Fibroblast of the aortic adventitia (primary cell): ENCODE measurements at regions not wholly inside any gene's neighbourhood (a gene's known extent, or its start where the extent isn't known, plus 50 kb on each side); places are given as distances from the start of the nearest gene placed in this dataset.
A peak's percentile ranks its signal among the peaks of the same experiment; 100 is the strongest.

Source experiments
- DNase-seq: peaks from one replicate; pipeline ENCODE4 v3.0.0-alpha.2; 2010; ENCODE audit warnings: low read depth
- H3K4me3 ChIP-seq: 2 replicates; pipeline ENCODE4 v1.5.1; 2011; ENCODE audit warnings: low read depth, mild to moderate bottlenecking, control low read depth, low read length, moderate library complexity
- CTCF ChIP-seq: IDR thresholded peaks from 2 replicates; pipeline ENCODE4 v1.5.1; 2011; ENCODE audit warnings: mild to moderate bottlenecking, low read length, control low read depth, inconsistent platforms; ENCODE audit not compliant: insufficient read depth

- no peak for DNase-seq
- no peak overlapping the region for H3K4me3 ChIP-seq
- TF ChIP-seq CTCF, result no peak
Measured at GRCh38 chr6:40932366-40932765, 106.7 kb downstream of the UNC5CL start.

GRCh38 chr6:40931931-40932330 lies 107.1 kb downstream of the UNC5CL start:
- DNase-seq, result peak; percentile 32
- TF ChIP-seq CTCF, result no peak
- no peak overlapping the region for H3K4me3 ChIP-seq

- H3K4me3 ChIP-seq, result no peak overlapping the region
- no peak for TF ChIP-seq CTCF
- peak; percentile 48 for DNase-seq
Measured at GRCh38 chr6:40930555-40930954, 108.5 kb downstream of the UNC5CL start.

- no peak for TF ChIP-seq CTCF
Measured at GRCh38 chr6:40930045-40930444, 109.0 kb downstream of the UNC5CL start.

DNA sequence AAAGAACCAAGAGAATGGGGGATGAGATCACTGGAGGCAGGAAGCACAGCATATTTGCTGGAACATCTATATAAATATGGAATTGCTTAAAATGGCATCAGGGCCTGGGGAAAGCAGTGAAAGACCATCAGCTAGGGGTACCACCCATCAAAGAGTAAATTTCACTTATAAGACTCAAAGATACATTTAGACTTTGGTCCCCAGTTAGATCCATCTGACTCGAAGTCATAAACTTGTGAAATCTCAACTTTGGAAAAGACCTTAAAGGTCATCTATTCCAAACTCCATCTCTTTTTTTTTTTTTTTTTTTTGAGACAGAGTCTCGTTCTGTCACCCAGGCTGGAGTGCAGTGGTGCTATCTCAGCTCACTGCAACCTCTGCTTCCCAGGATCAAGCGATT lies 109.8 kb downstream of the UNC5CL start:
- H3K4me3 ChIP-seq, result no peak overlapping the region
- TF ChIP-seq CTCF, result no peak
- DNase-seq, result no peak

More at GRCh38 chr6:40930045-40930444, 109.0 kb downstream of the UNC5CL start:
- no peak for DNase-seq
- H3K4me3 ChIP-seq, result no peak overlapping the region

- H3K4me3 ChIP-seq, result no peak overlapping the region
- no peak for TF ChIP-seq CTCF
- DNase-seq, result no peak
Measured at GRCh38 chr6:40928763-40929162, 110.3 kb downstream of the UNC5CL start.

GRCh38 chr6:40928307-40928706 lies 110.7 kb downstream of the UNC5CL start:
- TF ChIP-seq CTCF, result no peak
- H3K4me3 ChIP-seq, result no peak overlapping the region
- no peak for DNase-seq
